Gastrocnemius medialis (tissue), 4 donors: ENCODE measurements at regions not wholly inside any gene's neighbourhood (a gene's known extent, or its start where the extent isn't known, plus 50 kb on each side); places are given as distances from the start of the nearest gene placed in this dataset.

ENCODE experiments used
- ATAC-seq, 2 donors: fragments of 150-250 bp; one replicate each; pipeline ENCODE4 v1.9.1; 2016
- DNase-seq, 2 donors: peaks; one replicate each; pipeline ENCODE4 v3.0.0-alpha.2; 2019
- H3K27ac ChIP-seq, 4 donors: fragments of 200-600 bp; sonication (generic); 1 replicate in 1 of 4; 2 replicates in 3 of 4; pipeline ENCODE4 v1.5.1; 2016 to 2018; ENCODE audit warnings: mild to moderate bottlenecking in 2 of 4, moderate library complexity in 1 of 4
- H3K27me3 ChIP-seq, 3 donors: fragments of 200-600 bp; sonication (generic) in 2 of 3; 1 replicate in 1 of 3; 2 replicates in 2 of 3; pipeline versions ENCODE4 v1.5.1 to v1.6.0; 2016 to 2019; ENCODE audit warnings: mild to moderate bottlenecking in 1 of 3, moderate library complexity in 1 of 3
- H3K36me3 ChIP-seq, 2 donors: fragments of 200-600 bp; sonication (generic) in 1 of 2; one replicate each; pipeline ENCODE4 v1.5.1; 2017 to 2018
- H3K4me1 ChIP-seq, 2 donors: fragments of 200-600 bp; sonication (generic) in 1 of 2; one replicate each; pipeline ENCODE4 v1.5.1; 2016 to 2017; ENCODE audit warnings: mild to moderate bottlenecking in 2 of 2
- H3K4me3 ChIP-seq, 4 donors: fragments of 200-600 bp; sonication (generic) in 3 of 4; 1 replicate in 1 of 4; 2 replicates in 3 of 4; pipeline ENCODE4 v1.5.1; 2016 to 2019; ENCODE audit warnings: mild to moderate bottlenecking in 2 of 4
- H3K9me3 ChIP-seq, 3 donors: fragments of 200-600 bp; sonication (generic) in 2 of 3; 1 replicate in 1 of 3; 2 replicates in 2 of 3; pipeline ENCODE4 v1.5.1; 2016 to 2019
- CTCF ChIP-seq, 5 experiments: fragments of 450-650 bp in 3 of 5; fragments of 200-600 bp in 2 of 5; sonication (generic) in 2 of 5; IDR thresholded peaks in 4 of 5; conservative IDR thresholded peaks in 1 of 5; 1 replicate in 4 of 5; 2 replicates in 1 of 5; pipeline ENCODE4 v1.5.1; 2016 to 2019; ENCODE audit warnings: antibody characterized with exemption in 5 of 5, mild to moderate bottlenecking in 3 of 5, moderate library complexity in 3 of 5
- POLR2A ChIP-seq, 2 donors: fragments of 450-650 bp; IDR thresholded peaks; one replicate each; pipeline ENCODE4 v1.6.1; 2017; ENCODE audit warnings: antibody characterized with exemption in 2 of 2, mild to moderate bottlenecking in 2 of 2, moderate library complexity in 2 of 2
- in situ Hi-C, 4 donors: fragments of 200-750 bp; cut with MboI; loops; one replicate each; pipeline versions ENCODE4 v1.15.0 to v1.8.0; 2017; ENCODE audit warnings: low sequenced_read_pairs in 4 of 4
- intact Hi-C: fragments of 100-400 bp; cut with DNase I; formaldehyde crosslinking; loops from one replicate; pipeline ENCODE4 v1.15.1; 2023; ENCODE audit warnings: low total_unique reads

- H3K27ac ChIP-seq, result no peak overlapping the region
- no peak overlapping the region for H3K4me3 ChIP-seq
- H3K36me3 ChIP-seq, result no peaks in the 10 kb centered on the region
- TF ChIP-seq CTCF (IDR thresholded peaks at IDR 0.05 in 4 of 5, conservative IDR thresholded peaks at IDR 0.05 in 1 of 5) (no peak), POLR2A (IDR thresholded peaks at IDR 0.05) (no peak)
- no peak for ATAC-seq
- peaks cover 0 to 4% of the 10 kb centered on the region in 2 donors for H3K4me1 ChIP-seq
- no peak for DNase-seq
- no peaks in the 10 kb centered on the region for H3K9me3 ChIP-seq
- H3K27me3 ChIP-seq, result no peaks in the 10 kb centered on the region
- intact Hi-C loops, result no loop called here
- in situ Hi-C loops, result no loop called here
Measured at GRCh38 chr2:38434595-38434994, 57.5 kb upstream of the ATL2 start.

- intact Hi-C loops, result no loop called here
- no peak overlapping the region for H3K27ac ChIP-seq
- no peak overlapping the region for H3K4me3 ChIP-seq
- DNase-seq (no peak), ATAC-seq (no peak)
- H3K27me3 ChIP-seq, result no peaks in the 10 kb centered on the region
- TF ChIP-seq CTCF (IDR thresholded peaks at IDR 0.05 in 4 of 5, conservative IDR thresholded peaks at IDR 0.05 in 1 of 5) (no peak), POLR2A (IDR thresholded peaks at IDR 0.05) (no peak)
- H3K9me3 ChIP-seq, result no peaks in the 10 kb centered on the region
- in situ Hi-C loops, result no loop called here
- H3K4me1 ChIP-seq, result peaks cover 0 to 4% of the 10 kb centered on the region in 2 donors
- H3K36me3 ChIP-seq, result no peaks in the 10 kb centered on the region
Measured at GRCh38 chr2:38433607-38433975, 56.5 kb upstream of the ATL2 start.

GRCh38 chr2:38432820-38433606 is 55.9 kb upstream of the ATL2 start:
- TF ChIP-seq CTCF (IDR thresholded peaks at IDR 0.05 in 4 of 5, conservative IDR thresholded peaks at IDR 0.05 in 1 of 5), result no peak
- TF ChIP-seq POLR2A (IDR thresholded peaks at IDR 0.05), result no peak
- H3K4me3 ChIP-seq, result no peak overlapping the region
- ATAC-seq (peak; percentile 69 to 70), DNase-seq (peak; percentile 10 to 25)
- in situ Hi-C loops (no loop called here), intact Hi-C loops (no loop called here)
- H3K36me3 ChIP-seq, result no peaks in the 10 kb centered on the region
- peaks cover 0 to 4% of the 10 kb centered on the region in 2 donors for H3K4me1 ChIP-seq
- H3K27me3 ChIP-seq, result no peaks in the 10 kb centered on the region
- H3K9me3 ChIP-seq, result no peaks in the 10 kb centered on the region
- H3K27ac ChIP-seq, result no peak overlapping the region

GRCh38 chr2:38430597-38431207 is 53.6 kb upstream of the ATL2 start:
- H3K4me1 ChIP-seq, result peaks cover 0 to 4% of the 10 kb centered on the region in 2 donors
- no peak overlapping the region for H3K4me3 ChIP-seq
- H3K27ac ChIP-seq, result no peak overlapping the region
- H3K36me3 ChIP-seq, result no peaks in the 10 kb centered on the region
- H3K9me3 ChIP-seq, result no peaks in the 10 kb centered on the region
- H3K27me3 ChIP-seq, result no peaks in the 10 kb centered on the region
- in situ Hi-C loops, result no loop called here
- intact Hi-C loops, result no loop called here
- TF ChIP-seq POLR2A (IDR thresholded peaks at IDR 0.05) (no peak), CTCF (IDR thresholded peaks at IDR 0.05 in 4 of 5, conservative IDR thresholded peaks at IDR 0.05 in 1 of 5) (no peak)
- ATAC-seq, result no peak
- no peak for DNase-seq
